ENCODE measurements at regions not wholly inside any gene's neighbourhood (a gene's known extent, or its start where the extent isn't known, plus 50 kb on each side); places are given as distances from the start of the nearest gene placed in this dataset.

DNA sequence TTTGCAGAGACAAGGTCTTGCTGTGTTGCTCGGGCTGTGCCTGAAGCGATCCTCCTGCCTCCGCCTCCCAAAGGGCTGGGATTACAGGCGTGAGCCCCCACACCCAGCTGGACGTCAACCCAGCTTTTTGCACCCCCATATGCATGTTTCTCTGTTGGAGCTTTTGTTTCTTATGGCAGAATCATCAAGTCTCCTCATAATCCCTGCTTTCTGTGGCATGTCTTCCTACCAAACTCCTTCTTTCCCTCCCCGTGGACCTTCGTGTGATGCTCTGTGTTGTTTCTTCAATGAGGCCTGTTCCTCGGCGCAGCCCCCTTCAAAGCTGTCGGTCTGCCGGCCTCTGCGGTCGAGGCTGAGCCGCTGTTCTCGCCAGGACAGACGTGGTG is 71.6 kb downstream of the METRNL start:
- Histone ChIP-seq H3K4me3 (no peak overlapping the region), H3K36me3 (no peaks in the 10 kb centered on the region), H3K27me3 (replicated peaks; ENCODE audit: insufficient read depth) (no peaks in the 10 kb centered on the region), H3K4me1 (replicated peaks) (no peaks in the 10 kb centered on the region), H3K9me3 (no peaks in the 10 kb centered on the region), H3K27ac (no peak overlapping the region)
- TF ChIP-seq, protein P1, sequence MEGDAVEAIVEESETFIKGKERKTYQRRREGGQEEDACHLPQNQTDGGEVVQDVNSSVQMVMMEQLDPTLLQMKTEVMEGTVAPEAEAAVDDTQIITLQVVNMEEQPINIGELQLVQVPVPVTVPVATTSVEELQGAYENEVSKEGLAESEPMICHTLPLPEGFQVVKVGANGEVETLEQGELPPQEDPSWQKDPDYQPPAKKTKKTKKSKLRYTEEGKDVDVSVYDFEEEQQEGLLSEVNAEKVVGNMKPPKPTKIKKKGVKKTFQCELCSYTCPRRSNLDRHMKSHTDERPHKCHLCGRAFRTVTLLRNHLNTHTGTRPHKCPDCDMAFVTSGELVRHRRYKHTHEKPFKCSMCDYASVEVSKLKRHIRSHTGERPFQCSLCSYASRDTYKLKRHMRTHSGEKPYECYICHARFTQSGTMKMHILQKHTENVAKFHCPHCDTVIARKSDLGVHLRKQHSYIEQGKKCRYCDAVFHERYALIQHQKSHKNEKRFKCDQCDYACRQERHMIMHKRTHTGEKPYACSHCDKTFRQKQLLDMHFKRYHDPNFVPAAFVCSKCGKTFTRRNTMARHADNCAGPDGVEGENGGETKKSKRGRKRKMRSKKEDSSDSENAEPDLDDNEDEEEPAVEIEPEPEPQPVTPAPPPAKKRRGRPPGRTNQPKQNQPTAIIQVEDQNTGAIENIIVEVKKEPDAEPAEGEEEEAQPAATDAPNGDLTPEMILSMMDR (IDR thresholded peaks at IDR 0.05) = no peak
- TF ChIP-seq POLR2AphosphoS5 (IDR thresholded peaks at IDR 0.05) (no peak), POLR2A (IDR thresholded peaks at IDR 0.05) (no peak)
- WGBS = 85% methylated on average over 16 of the region's 16 CpGs
- DNase-seq (ENCODE audit: low spot score) = no peak
- intact Hi-C loops (cut with DNase I) = no loop called here

DNA sequence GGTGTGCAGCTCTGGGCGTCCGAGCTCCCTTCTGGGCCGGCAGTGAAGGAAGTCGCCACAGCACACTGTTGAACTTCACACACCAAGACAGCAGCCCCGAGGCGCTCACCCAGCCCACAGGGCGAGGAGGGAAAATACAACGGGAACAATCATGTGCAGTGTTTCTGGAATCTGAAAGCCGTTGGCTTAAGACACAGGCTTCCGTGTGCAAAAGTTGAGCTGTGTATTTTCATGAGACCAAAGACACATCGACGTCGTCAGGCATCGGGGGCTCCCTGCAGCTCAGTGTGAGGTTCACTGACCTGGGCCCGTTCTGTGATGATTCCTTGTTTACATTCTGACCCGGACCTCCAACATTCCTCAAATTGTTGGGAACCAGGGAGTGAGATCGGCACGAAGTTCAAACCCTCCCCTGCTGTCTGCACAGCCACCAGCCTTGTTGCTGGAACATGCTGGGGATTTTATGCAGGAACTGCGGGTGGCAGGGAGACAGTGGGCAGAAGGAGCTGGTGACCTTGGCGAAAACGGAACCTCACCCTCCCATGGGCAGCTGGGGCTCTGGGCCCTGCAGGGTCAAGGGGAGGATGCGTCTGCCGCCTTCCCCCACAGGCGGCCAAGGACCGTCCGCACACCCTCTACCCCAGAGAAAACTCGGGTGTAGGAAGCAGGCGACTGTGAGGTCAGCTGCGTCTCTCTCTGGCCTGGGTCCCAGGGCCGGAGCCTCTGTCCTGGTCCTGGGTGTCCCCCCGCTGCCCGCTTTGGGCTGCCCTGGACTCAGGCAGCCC is 72.2 kb downstream of the METRNL start:
- H3K27ac ChIP-seq = no peak overlapping the region
- H3K4me1 ChIP-seq (replicated peaks) = no peaks in the 10 kb centered on the region
- 64% methylated on average over 32 of the region's 32 CpGs for WGBS
- H3K4me3 ChIP-seq = no peak overlapping the region
- intact Hi-C loops (cut with DNase I) = no loop called here
- H3K27me3 ChIP-seq (replicated peaks; ENCODE audit: insufficient read depth) = no peaks in the 10 kb centered on the region
- no peak for DNase-seq (ENCODE audit: low spot score)
- no peaks in the 10 kb centered on the region for H3K9me3 ChIP-seq
- H3K36me3 ChIP-seq = no peaks in the 10 kb centered on the region
- TF ChIP-seq, protein P1 (IDR thresholded peaks at IDR 0.05) = no peak
- no peak for TF ChIP-seq POLR2A (IDR thresholded peaks at IDR 0.05)
- no peak for TF ChIP-seq POLR2AphosphoS5 (IDR thresholded peaks at IDR 0.05)

DNA sequence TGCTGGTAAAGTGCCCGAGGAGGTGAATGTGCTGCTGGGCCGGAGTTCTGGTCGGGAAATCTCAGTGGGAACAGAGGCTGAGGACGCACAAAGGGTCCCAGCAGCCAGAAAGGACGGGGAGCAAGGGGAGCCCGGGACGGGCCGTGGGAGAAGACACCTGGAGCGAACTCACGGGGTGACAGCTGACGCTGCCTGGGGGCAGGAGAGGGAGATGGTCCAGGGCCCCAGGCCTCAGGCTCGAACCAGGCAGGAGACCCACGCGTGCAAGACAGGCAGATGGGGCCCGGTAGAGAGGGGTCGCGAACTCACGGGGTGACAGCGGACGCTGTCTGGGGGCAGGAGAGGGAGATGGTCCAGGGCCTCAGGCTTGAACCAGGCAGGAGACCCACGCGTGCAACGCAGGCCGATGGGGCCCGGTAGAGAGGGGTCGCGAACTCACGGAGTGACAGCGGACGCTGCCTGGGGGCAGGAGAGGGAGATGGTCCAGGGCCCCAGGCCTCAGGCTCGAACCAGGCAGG is 72.9 kb downstream of the METRNL start:
- no peak for TF ChIP-seq POLR2A (IDR thresholded peaks at IDR 0.05)
- TF ChIP-seq POLR2AphosphoS5 (IDR thresholded peaks at IDR 0.05) = no peak
- TF ChIP-seq, protein P1 (IDR thresholded peaks at IDR 0.05) = no peak
- Histone ChIP-seq H3K27ac (no peak overlapping the region), H3K9me3 (no peaks in the 10 kb centered on the region), H3K4me1 (replicated peaks) (no peaks in the 10 kb centered on the region), H3K4me3 (no peak overlapping the region), H3K27me3 (replicated peaks; ENCODE audit: insufficient read depth) (no peaks in the 10 kb centered on the region), H3K36me3 (no peaks in the 10 kb centered on the region)
- WGBS = 92% methylated on average over 31 of the region's 31 CpGs
- DNase-seq (ENCODE audit: low spot score) = no peak
- intact Hi-C loops (cut with DNase I) = no loop called here

DNA sequence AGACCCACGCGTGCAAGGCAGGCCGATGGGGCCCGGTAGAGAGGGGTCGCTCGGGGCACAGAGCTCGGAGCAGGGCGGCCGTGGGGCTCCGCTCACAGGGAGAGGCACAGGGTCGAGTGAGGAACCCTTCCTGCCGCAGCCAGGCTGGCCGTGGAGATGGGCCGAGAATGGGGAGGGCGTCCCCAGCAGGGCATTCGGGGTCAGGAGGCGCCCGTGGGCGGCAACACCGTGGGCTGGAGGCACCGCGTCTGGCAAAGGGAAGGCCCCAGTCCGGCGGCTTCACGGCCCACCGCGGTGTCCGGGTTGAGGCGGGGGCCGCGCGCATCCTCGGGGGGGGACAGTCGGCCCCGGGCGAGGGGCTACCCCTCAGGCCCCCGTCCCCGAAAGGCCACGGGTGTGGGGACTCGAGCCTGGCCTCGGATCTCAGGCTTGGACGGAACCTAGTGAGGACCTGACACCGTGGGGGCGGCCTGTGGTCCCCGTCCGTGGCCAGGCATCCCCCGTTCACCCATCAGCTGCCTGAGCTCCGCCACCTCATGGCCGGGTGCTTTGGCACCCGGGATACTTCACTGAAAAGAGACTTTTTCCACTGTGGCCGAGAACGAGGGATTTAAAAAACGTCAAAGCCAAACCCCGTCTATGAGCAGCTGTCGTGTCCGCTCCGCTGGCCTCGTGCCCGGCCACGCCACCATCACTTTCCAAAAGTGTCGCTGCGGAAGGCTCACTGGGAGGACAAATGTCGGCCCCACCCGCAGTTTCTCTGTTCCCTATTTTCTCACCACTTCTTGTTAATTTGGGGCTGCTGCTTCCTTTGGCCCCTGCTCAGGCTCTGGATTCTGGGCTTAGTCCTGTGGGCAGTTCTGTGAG is 73.6 kb downstream of the METRNL start:
- WGBS = 83% methylated on average over 45 of the region's 64 CpGs
- no peak overlapping the region for H3K27ac ChIP-seq

More for the DNA sequence above, 73.6 kb downstream of the METRNL start:
- Histone ChIP-seq H3K9me3 (no peaks in the 10 kb centered on the region), H3K36me3 (no peaks in the 10 kb centered on the region), H3K4me1 (replicated peaks) (no peaks in the 10 kb centered on the region), H3K27me3 (replicated peaks; ENCODE audit: insufficient read depth) (no peaks in the 10 kb centered on the region), H3K4me3 (no peak overlapping the region)
- no peak for DNase-seq (ENCODE audit: low spot score)
- intact Hi-C loops (cut with DNase I) = no loop called here
- TF ChIP-seq POLR2A (IDR thresholded peaks at IDR 0.05) (no peak), POLR2AphosphoS5 (IDR thresholded peaks at IDR 0.05) (no peak)
- TF ChIP-seq, protein P1 (IDR thresholded peaks at IDR 0.05) = no peak
